Trophoblast cell (in vitro differentiated cells and primary cell): ENCODE measurements at regions not wholly inside any gene's neighbourhood (a gene's known extent, or its start where the extent isn't known, plus 50 kb on each side); places are given as distances from the start of the nearest gene placed in this dataset.

Experiments used
- DNase-seq, 2 donors: peaks; one replicate each; pipeline ENCODE4 v3.0.0-alpha.2; 2016
- H2AFZ ChIP-seq: 2 replicates; pipeline ENCODE4 v1.6.1; 2013; ENCODE audit warnings: low read length, moderate library complexity, mild to moderate bottlenecking; ENCODE audit not compliant: insufficient read depth, poor library complexity
- H2AK5ac ChIP-seq: 2 replicates; pipeline ENCODE4 v1.6.1; 2013; ENCODE audit warnings: mild to moderate bottlenecking, low read length
- H2BK120ac ChIP-seq: 2 replicates; pipeline ENCODE4 v1.6.1; 2013; ENCODE audit warnings: low read length, mild to moderate bottlenecking, moderate library complexity; ENCODE audit not compliant: insufficient read depth, poor library complexity
- H2BK12ac ChIP-seq: 2 replicates; pipeline ENCODE4 v1.6.1; 2013; ENCODE audit warnings: mild to moderate bottlenecking, low read length, moderate library complexity
- H2BK5ac ChIP-seq: 2 replicates; pipeline ENCODE4 v1.6.1; 2013; ENCODE audit warnings: low read length, low read depth, moderate library complexity, mild to moderate bottlenecking; ENCODE audit not compliant: poor library complexity
- H3K14ac ChIP-seq: 2 replicates; pipeline ENCODE4 v1.6.1; 2013; ENCODE audit warnings: mild to moderate bottlenecking, low read length
- H3K18ac ChIP-seq: 2 replicates; pipeline ENCODE4 v1.6.1; 2013; ENCODE audit warnings: mild to moderate bottlenecking, low read length
- H3K23ac ChIP-seq: 2 replicates; pipeline ENCODE4 v1.6.1; 2013; ENCODE audit warnings: low read length
- H3K27ac ChIP-seq: 2 replicates; pipeline ENCODE4 v1.5.1; 2013; ENCODE audit warnings: low read depth, mild to moderate bottlenecking, inconsistent platforms, low read length, moderate library complexity
- H3K27me3 ChIP-seq: 2 replicates; pipeline ENCODE4 v1.6.1; 2013; ENCODE audit warnings: inconsistent platforms, mild to moderate bottlenecking, low read length, moderate library complexity; ENCODE audit not compliant: insufficient read depth
- H3K36me3 ChIP-seq, 2 experiments: 1 replicate in 1 of 2; 2 replicates in 1 of 2; pipeline ENCODE4 v1.6.1; 2013; ENCODE audit warnings: low read length in 2 of 2, mild to moderate bottlenecking in 2 of 2, moderate library complexity in 1 of 2; ENCODE audit not compliant: insufficient read depth in 2 of 2, control insufficient read depth in 1 of 2
- H3K4ac ChIP-seq: 2 replicates; pipeline ENCODE4 v1.6.1; 2013; ENCODE audit warnings: low read depth, mild to moderate bottlenecking, low read length, moderate library complexity
- H3K4me1 ChIP-seq, 2 experiments: 1 replicate in 1 of 2; 2 replicates in 1 of 2; pipeline ENCODE4 v1.6.1; 2013; ENCODE audit warnings: low read length in 2 of 2, mild to moderate bottlenecking in 2 of 2, moderate library complexity in 1 of 2; ENCODE audit not compliant: insufficient read depth in 2 of 2, control insufficient read depth in 1 of 2
- H3K4me2 ChIP-seq: 2 replicates; pipeline ENCODE4 v1.6.1; 2013; ENCODE audit warnings: inconsistent platforms, mild to moderate bottlenecking, low read length, moderate library complexity
- H3K4me3 ChIP-seq: 2 replicates; pipeline ENCODE4 v1.5.1; 2013; ENCODE audit warnings: mild to moderate bottlenecking, low read depth, low read length, inconsistent platforms
- H3K79me1 ChIP-seq: one replicate; pipeline ENCODE4 v1.6.1; 2013; ENCODE audit warnings: low read length
- H3K79me2 ChIP-seq: 2 replicates; pipeline ENCODE4 v1.6.1; 2013; ENCODE audit warnings: low read length, mild to moderate bottlenecking; ENCODE audit not compliant: control insufficient read depth, insufficient read depth, poor library complexity
- H3K9ac ChIP-seq: 2 replicates; pipeline ENCODE4 v1.6.1; 2013; ENCODE audit warnings: mild to moderate bottlenecking, low read length
- H3K9me3 ChIP-seq: 2 replicates; pipeline ENCODE4 v1.6.1; 2013; ENCODE audit warnings: low read depth, mild to moderate bottlenecking, control low read depth, inconsistent platforms, low read length; ENCODE audit not compliant: insufficient read depth
- H4K12ac ChIP-seq: 2 replicates; pipeline ENCODE4 v1.6.1; 2013; ENCODE audit warnings: low read depth, mild to moderate bottlenecking, low read length, moderate library complexity
- H4K8ac ChIP-seq: 2 replicates; pipeline ENCODE4 v1.6.1; 2013; ENCODE audit warnings: low read depth, mild to moderate bottlenecking, low read length, moderate library complexity
- H4K91ac ChIP-seq: one replicate; pipeline ENCODE4 v1.6.1; 2013; ENCODE audit warnings: low read depth, mild to moderate bottlenecking, low read length, moderate library complexity
- WGBS: extraction: QIAGEN DNeasy Blood & Tissue Kit; methylation state at CpG from one replicate; pipeline ENCODE4 v1.1.7; 2013; ENCODE audit warnings: missing lambda C conversion rate; ENCODE audit not compliant: insufficient read length, insufficient coverage; ENCODE audit errors: extremely low coverage; 5-methylcytosine and 5-hydroxymethylcytosine counted together

DNA sequence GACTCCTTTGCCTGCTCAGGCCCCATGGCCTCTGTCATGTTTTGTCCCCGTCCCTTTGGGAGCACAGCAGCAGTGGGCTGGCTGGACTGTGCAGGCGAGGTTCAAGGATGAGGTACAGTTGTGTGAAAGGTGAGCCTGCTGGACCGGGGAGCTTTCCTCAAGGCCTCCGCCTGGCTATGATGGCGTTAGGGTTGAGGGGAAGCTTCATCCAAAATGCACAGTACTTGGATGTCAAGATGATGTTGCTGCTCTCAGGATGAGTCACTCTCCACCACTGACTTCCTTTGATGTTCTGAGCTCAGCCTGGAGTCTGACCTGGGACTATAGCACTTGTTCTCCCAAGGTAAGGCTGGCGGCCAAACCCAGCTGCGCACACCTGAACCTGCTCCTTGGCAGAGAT lies 152.7 kb upstream of the SHH start:
- Histone ChIP-seq H3K4me1 (no peaks in the 10 kb centered on the region), H4K12ac (no peak overlapping the region), H3K27me3 (no peaks in the 10 kb centered on the region), H3K23ac (no peak overlapping the region), H3K14ac (no peak overlapping the region), H3K4ac (no peak overlapping the region), H2BK5ac (no peak overlapping the region), H4K8ac (no peak overlapping the region), H2BK120ac (no peak overlapping the region), H3K27ac (no peak overlapping the region), H4K91ac (no peak overlapping the region), H2BK12ac (no peak overlapping the region), H3K36me3 (no peaks in the 10 kb centered on the region), H3K4me2 (no peak overlapping the region), H3K79me1 (no peaks in the 10 kb centered on the region), H3K4me3 (no peak overlapping the region), H3K9ac (no peak overlapping the region), H3K9me3 (peaks cover 2% of the 10 kb centered on the region), H2AFZ (no peak overlapping the region), H2AK5ac (no peak overlapping the region), H3K18ac (no peak overlapping the region), H3K79me2 (no peaks in the 10 kb centered on the region)
- DNase-seq = no peak
- WGBS = no CpG with 5 or more reads among the region's 7 CpGs

DNA sequence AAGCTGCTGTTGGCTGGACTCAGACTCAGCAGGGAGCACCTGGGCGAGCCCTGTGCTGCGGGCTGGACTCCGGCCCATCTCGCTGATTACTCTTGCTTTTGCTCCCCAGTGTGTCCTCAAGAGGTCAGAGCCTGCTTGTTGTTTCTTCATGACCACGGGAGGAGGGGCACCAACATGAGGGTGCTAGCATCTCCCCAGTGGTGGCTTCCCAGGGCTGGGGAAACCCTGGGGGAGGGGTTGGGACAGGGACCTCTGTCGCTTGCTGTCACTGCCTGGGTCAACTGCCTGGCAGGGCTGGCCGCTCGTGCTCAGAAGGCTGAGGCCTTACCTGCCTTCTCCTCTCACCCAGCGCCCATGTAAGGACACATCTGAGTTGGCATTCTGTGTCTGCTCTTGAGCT lies 152.3 kb upstream of the SHH start:
- Histone ChIP-seq H3K4me2 (no peak overlapping the region), H3K9ac (no peak overlapping the region), H2BK5ac (no peak overlapping the region), H3K4me1 (no peaks in the 10 kb centered on the region), H3K9me3 (peaks cover 2% of the 10 kb centered on the region), H3K79me2 (no peaks in the 10 kb centered on the region), H4K91ac (no peak overlapping the region), H3K79me1 (no peaks in the 10 kb centered on the region), H3K27me3 (no peaks in the 10 kb centered on the region), H2AK5ac (no peak overlapping the region), H2AFZ (no peak overlapping the region), H4K8ac (no peak overlapping the region), H2BK120ac (no peak overlapping the region), H3K14ac (no peak overlapping the region), H4K12ac (no peak overlapping the region), H3K23ac (no peak overlapping the region), H2BK12ac (no peak overlapping the region), H3K27ac (no peak overlapping the region), H3K18ac (no peak overlapping the region), H3K4ac (no peak overlapping the region), H3K36me3 (no peaks in the 10 kb centered on the region), H3K4me3 (no peak overlapping the region)
- no peak for DNase-seq
- WGBS = no CpG with 5 or more reads among the region's 9 CpGs

DNA sequence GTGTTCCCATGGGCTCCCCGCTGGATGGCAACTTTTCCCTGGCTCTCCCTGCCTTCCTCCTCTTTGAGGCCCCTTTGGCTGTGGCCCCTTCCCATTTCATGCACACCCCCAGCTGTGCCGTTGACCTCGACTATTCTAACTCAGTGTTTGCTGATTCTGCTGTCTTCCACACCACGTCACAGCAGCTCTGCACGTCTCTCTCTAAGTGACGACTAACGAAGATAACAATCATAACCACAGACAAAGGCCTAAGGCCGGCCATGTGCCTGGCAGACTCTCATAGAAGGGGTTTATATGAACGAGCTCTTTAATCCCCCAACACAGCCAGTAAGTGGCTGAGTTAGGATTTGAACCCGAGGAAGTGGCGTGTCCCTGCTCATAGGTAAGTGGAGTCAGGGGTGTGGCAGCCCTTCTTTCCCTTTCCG lies 151.5 kb upstream of the SHH start:
- Histone ChIP-seq H2BK12ac (no peak overlapping the region), H2AK5ac (no peak overlapping the region), H2BK5ac (no peak overlapping the region), H3K79me1 (no peaks in the 10 kb centered on the region), H3K9me3 (peaks cover 2% of the 10 kb centered on the region), H3K27me3 (no peaks in the 10 kb centered on the region), H3K4me3 (no peak overlapping the region), H3K4me2 (no peak overlapping the region), H3K4me1 (no peaks in the 10 kb centered on the region), H4K8ac (no peak overlapping the region), H3K27ac (no peak overlapping the region), H3K23ac (no peak overlapping the region), H4K12ac (no peak overlapping the region), H2BK120ac (no peak overlapping the region), H3K14ac (no peak overlapping the region), H3K4ac (no peak overlapping the region), H2AFZ (no peak overlapping the region), H4K91ac (no peak overlapping the region), H3K79me2 (no peaks in the 10 kb centered on the region), H3K18ac (no peak overlapping the region), H3K36me3 (no peaks in the 10 kb centered on the region), H3K9ac (no peak overlapping the region)
- no CpG with 5 or more reads among the region's 12 CpGs for WGBS
- DNase-seq = no peak

DNA sequence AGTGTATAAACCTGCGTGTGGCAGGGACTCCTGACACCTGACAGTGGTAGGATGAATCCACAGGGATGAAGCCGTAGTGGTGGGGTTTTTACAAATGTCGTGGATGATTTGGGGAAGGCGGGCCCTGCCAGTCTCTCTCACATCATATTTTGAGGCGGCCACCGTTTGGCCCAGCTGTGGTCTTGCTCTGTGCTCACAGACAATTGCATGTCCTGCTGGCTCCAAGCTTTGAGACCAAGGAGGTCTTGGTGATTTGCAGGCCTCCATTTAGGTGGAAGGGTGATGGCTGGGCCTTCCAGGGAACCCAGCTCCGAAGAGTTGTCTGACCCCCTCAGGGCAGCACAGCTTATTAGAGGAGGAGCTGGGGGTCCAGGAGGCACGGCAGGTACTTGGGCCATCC lies 151.1 kb upstream of the SHH start:
- no CpG with 5 or more reads among the region's 8 CpGs for WGBS
- H3K18ac ChIP-seq = no peak overlapping the region

More for the DNA sequence above, 151.1 kb upstream of the SHH start:
- Histone ChIP-seq H2AK5ac (no peak overlapping the region), H3K36me3 (no peaks in the 10 kb centered on the region), H3K4ac (no peak overlapping the region), H2BK120ac (no peak overlapping the region), H2AFZ (no peak overlapping the region), H4K8ac (no peak overlapping the region), H3K27me3 (no peaks in the 10 kb centered on the region), H3K14ac (no peak overlapping the region), H3K9ac (no peak overlapping the region), H3K79me1 (no peaks in the 10 kb centered on the region), H3K4me3 (no peak overlapping the region), H3K9me3 (peaks cover 2% of the 10 kb centered on the region), H4K91ac (no peak overlapping the region), H3K27ac (no peak overlapping the region), H2BK12ac (no peak overlapping the region), H3K79me2 (no peaks in the 10 kb centered on the region), H2BK5ac (no peak overlapping the region), H4K12ac (no peak overlapping the region), H3K23ac (no peak overlapping the region), H3K4me1 (no peaks in the 10 kb centered on the region), H3K4me2 (no peak overlapping the region)
- no peak for DNase-seq
